Fibroblast of upper back skin (primary cell): ENCODE measurements at regions not wholly inside any gene's neighbourhood (a gene's known extent, or its start where the extent isn't known, plus 50 kb on each side); places are given as distances from the start of the nearest gene placed in this dataset.
"Not testable (repeated sequence)": the region's sequence is repeated elsewhere in the genome, so short reads cannot be mapped to it uniquely, and the experiment has no call there.

Experiments used
- DNase-seq: peaks from one replicate; pipeline ENCODE4 v3.0.0-alpha.2; 2013

- peak; percentile 68 for DNase-seq
These were observed 493.4 kb downstream of the TNS3 start for GRCh38 chr7:47088329-47089067.

- DNase-seq = peak; percentile 43
These were observed 494.0 kb downstream of the TNS3 start for GRCh38 chr7:47087866-47088265.

GRCh38 chr7:47085491-47086275, 496.2 kb downstream of the TNS3 start:
- no peak for DNase-seq

GRCh38 chr7:47083476-47084250, 498.2 kb downstream of the TNS3 start:
- no peak for DNase-seq

GRCh38 chr7:47080816-47081215, 501.1 kb downstream of the TNS3 start:
- peak; percentile 25 for DNase-seq

- peak; percentile 30 for DNase-seq
These were observed 503.7 kb downstream of the TNS3 start for GRCh38 chr7:47078241-47078640.

- DNase-seq = no peak
These were observed 507.2 kb downstream of the TNS3 start for GRCh38 chr7:47074702-47075153.

GRCh38 chr7:47073284-47073683, 508.6 kb downstream of the TNS3 start:
- no peak for DNase-seq

- no peak for DNase-seq
These were observed 510.0 kb downstream of the TNS3 start for GRCh38 chr7:47071866-47072265.

- DNase-seq = no peak
These were observed 512.4 kb downstream of the TNS3 start for GRCh38 chr7:47069385-47070076.

GRCh38 chr7:47066976-47067614, 514.8 kb downstream of the TNS3 start:
- DNase-seq = no peak

- no peak for DNase-seq
These were observed 525.2 kb downstream of the TNS3 start for GRCh38 chr7:47056731-47057130.

- not testable (repeated sequence) for DNase-seq
These were observed 529.2 kb downstream of the TNS3 start for GRCh38 chr7:47052541-47053208.

GRCh38 chr7:47049234-47049774, 532.6 kb downstream of the TNS3 start:
- DNase-seq = no peak

GRCh38 chr7:47047384-47047783, 534.5 kb downstream of the TNS3 start:
- DNase-seq = peak; percentile 39

- no peak for DNase-seq
These were observed 535.0 kb downstream of the TNS3 start for GRCh38 chr7:47046949-47047348.

GRCh38 chr7:47045207-47046051, 536.5 kb downstream of the TNS3 start:
- peak; percentile 54 for DNase-seq

- DNase-seq = no peak
These were observed 537.3 kb downstream of the TNS3 start for GRCh38 chr7:47044625-47045024.

GRCh38 chr7:47043304-47043703, 538.6 kb downstream of the TNS3 start:
- DNase-seq = no peak

GRCh38 chr7:47042669-47043068, 539.2 kb downstream of the TNS3 start:
- no peak for DNase-seq
